ENCODE measurements at regions not wholly inside any gene's neighbourhood (a gene's known extent, or its start where the extent isn't known, plus 50 kb on each side); places are given as distances from the start of the nearest gene placed in this dataset.
"Not testable (repeated sequence)": the region's sequence is repeated elsewhere in the genome, so short reads cannot be mapped to it uniquely, and the experiment has no call there.

DNA sequence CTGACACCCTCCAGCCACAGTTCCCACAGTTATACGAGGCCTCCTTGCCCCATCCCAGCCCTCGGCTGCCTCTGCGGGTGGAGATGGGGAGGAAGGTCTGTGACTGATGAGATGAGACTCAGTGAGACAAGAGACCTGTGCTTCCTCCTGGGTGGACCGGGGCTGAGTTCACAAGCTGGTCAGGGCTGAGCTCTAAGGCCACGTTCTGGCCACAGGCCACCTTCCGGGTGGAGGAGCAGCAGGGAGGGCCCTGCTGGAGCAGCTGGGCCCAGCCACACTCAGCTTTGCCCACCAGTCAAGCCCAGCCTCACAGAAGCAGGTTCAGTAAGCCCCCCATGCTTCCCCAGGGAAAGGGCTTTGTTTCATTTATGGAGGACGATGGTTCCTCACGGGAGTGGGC lies 214.7 kb downstream of the ANKRD30B start:
- no peaks in the 10 kb centered on the region for H3K27me3 ChIP-seq
- no peaks in the 10 kb centered on the region for H3K9me3 ChIP-seq
- no peak for DNase-seq
- WGBS, 2 donors: 82 to 87% methylated on average over 8 of the region's 8 CpGs
- H3K4me3 ChIP-seq: no peak overlapping the region
- H3K36me3 ChIP-seq: no peaks in the 10 kb centered on the region
- ATAC-seq (ENCODE audit: low FRiP score in 2 of 2): no peak
- no peak overlapping the region for H3K27ac ChIP-seq
- TF ChIP-seq, protein P1, sequence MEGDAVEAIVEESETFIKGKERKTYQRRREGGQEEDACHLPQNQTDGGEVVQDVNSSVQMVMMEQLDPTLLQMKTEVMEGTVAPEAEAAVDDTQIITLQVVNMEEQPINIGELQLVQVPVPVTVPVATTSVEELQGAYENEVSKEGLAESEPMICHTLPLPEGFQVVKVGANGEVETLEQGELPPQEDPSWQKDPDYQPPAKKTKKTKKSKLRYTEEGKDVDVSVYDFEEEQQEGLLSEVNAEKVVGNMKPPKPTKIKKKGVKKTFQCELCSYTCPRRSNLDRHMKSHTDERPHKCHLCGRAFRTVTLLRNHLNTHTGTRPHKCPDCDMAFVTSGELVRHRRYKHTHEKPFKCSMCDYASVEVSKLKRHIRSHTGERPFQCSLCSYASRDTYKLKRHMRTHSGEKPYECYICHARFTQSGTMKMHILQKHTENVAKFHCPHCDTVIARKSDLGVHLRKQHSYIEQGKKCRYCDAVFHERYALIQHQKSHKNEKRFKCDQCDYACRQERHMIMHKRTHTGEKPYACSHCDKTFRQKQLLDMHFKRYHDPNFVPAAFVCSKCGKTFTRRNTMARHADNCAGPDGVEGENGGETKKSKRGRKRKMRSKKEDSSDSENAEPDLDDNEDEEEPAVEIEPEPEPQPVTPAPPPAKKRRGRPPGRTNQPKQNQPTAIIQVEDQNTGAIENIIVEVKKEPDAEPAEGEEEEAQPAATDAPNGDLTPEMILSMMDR (IDR thresholded peaks at IDR 0.05): no peak
- no peak for TF ChIP-seq EP300 (IDR thresholded peaks at IDR 0.05)
- TF ChIP-seq POLR2AphosphoS5 (IDR thresholded peaks at IDR 0.05): no peak
- TF ChIP-seq POLR2A (IDR thresholded peaks at IDR 0.05): no peak
- H3K4me1 ChIP-seq: no peaks in the 10 kb centered on the region

DNA sequence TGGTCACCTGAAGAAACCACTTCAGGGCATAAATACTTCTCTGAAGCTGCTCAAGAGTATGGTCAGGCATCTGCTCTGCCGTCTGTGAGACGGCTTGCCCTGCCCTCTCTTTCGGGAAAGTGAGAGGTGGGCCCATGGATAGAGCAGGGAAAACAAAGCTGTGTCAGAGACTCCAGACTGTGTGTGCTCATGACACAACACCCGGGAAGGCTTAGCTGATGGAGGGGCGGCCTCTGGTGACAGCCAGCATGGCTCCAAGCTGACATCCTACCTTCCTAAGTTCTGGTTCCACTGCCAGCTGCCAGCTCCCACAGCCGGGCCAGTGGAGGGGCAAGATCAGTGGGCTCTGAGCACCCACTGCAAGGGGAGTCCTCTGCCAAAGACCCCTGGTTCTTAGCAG lies 215.3 kb downstream of the ANKRD30B start:
- no peaks in the 10 kb centered on the region for H3K4me1 ChIP-seq
- no peak for DNase-seq
- TF ChIP-seq EP300 (IDR thresholded peaks at IDR 0.05) (no peak), POLR2AphosphoS5 (IDR thresholded peaks at IDR 0.05) (no peak), POLR2A (IDR thresholded peaks at IDR 0.05) (no peak)
- TF ChIP-seq, protein P1 (IDR thresholded peaks at IDR 0.05): no peak
- no peaks in the 10 kb centered on the region for H3K27me3 ChIP-seq
- H3K36me3 ChIP-seq: no peaks in the 10 kb centered on the region
- no peak overlapping the region for H3K4me3 ChIP-seq
- H3K27ac ChIP-seq: no peak overlapping the region
- no peaks in the 10 kb centered on the region for H3K9me3 ChIP-seq
- WGBS, 2 donors: 93 to 94% methylated on average over 4 to 6 of the region's 6 CpGs
- ATAC-seq (ENCODE audit: low FRiP score in 2 of 2): no peak

DNA sequence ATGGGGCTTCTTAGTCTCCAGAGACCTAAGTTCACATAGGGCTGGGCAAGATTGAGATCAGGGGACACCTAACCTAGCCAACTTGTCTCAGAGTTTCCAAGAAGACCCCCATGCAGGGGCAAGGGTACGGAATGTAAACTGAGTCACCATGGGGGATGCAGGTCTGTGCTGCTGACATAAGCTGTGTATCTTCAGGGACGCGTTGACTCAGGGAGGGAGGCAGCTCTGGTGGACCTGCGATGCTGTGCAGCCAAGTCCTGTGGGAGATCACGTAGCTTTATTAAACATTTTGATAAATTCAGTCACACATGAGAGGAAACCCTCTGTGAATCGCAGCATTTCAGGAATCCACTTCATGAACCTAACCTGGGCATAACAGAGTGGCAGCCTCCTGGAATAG lies 216.0 kb downstream of the ANKRD30B start:
- no peaks in the 10 kb centered on the region for H3K4me1 ChIP-seq
- H3K9me3 ChIP-seq: no peaks in the 10 kb centered on the region
- H3K36me3 ChIP-seq: no peaks in the 10 kb centered on the region
- no peak overlapping the region for H3K4me3 ChIP-seq
- no peaks in the 10 kb centered on the region for H3K27me3 ChIP-seq
- H3K27ac ChIP-seq: no peak overlapping the region
- TF ChIP-seq POLR2AphosphoS5 (IDR thresholded peaks at IDR 0.05): no peak
- no peak for TF ChIP-seq EP300 (IDR thresholded peaks at IDR 0.05)
- TF ChIP-seq, protein P1 (IDR thresholded peaks at IDR 0.05): no peak
- no peak for TF ChIP-seq POLR2A (IDR thresholded peaks at IDR 0.05)
- WGBS, 2 donors: 90 to 100% methylated on average over 3 to 6 of the region's 6 CpGs
- ATAC-seq (ENCODE audit: low FRiP score in 2 of 2): no peak
- DNase-seq: no peak

DNA sequence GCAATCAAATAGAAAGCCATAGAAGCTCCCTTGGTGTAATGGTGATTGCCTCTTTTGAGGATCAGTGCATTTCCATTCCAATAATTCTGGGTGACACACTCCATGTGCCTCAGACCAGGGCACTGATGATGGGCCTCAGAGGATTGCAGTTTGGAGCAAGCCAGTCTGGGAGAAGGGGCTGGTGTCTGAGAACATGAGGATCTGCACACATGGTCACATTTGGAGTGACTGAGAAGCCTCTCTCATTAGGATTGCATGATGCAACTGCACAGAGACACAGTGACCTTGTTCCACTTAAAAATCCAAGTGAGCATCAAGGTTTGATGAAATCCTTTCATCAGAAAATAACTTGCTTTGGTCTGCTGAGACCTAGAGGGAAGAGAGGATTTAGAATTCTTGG lies 216.4 kb downstream of the ANKRD30B start:
- no peaks in the 10 kb centered on the region for H3K36me3 ChIP-seq
- H3K4me1 ChIP-seq: no peaks in the 10 kb centered on the region
- H3K27ac ChIP-seq: no peak overlapping the region
- no peaks in the 10 kb centered on the region for H3K9me3 ChIP-seq
- DNase-seq (no peak), ATAC-seq (ENCODE audit: low FRiP score in 2 of 2) (no peak)
- TF ChIP-seq POLR2A (IDR thresholded peaks at IDR 0.05): no peak
- TF ChIP-seq, protein P1 (IDR thresholded peaks at IDR 0.05): no peak
- no peak for TF ChIP-seq POLR2AphosphoS5 (IDR thresholded peaks at IDR 0.05)
- no peak for TF ChIP-seq EP300 (IDR thresholded peaks at IDR 0.05)
- no peaks in the 10 kb centered on the region for H3K27me3 ChIP-seq
- no peak overlapping the region for H3K4me3 ChIP-seq

DNA sequence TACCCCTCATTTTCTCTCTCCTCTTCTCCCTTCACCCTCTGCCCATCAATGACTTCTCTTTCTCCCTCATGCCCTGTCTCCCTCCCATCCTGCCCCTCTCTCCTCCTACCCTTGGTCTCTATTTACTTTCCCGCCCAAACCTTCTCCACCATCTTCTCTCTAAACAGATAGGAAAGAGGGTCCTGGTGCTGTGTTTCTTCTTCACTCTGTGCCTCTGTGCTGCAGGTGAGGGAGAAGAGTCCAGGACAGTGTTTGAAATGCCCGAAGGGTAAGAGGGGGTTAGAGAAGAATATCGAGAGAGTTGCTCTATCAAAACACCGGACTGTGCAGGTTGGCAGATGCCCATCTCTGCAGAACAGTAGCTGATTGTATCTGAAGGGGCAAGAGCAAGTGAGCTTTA lies 217.0 kb downstream of the ANKRD30B start:
- H3K9me3 ChIP-seq; H3K27me3 ChIP-seq; H3K4me3 ChIP-seq; DNase-seq; H3K27ac ChIP-seq; H3K36me3 ChIP-seq; H3K4me1 ChIP-seq; ATAC-seq (ENCODE audit: low FRiP score in 2 of 2): not testable (repeated sequence)
- 80 to 89% methylated on average over 4 of the region's 4 CpGs for WGBS, 2 donors
